Loucy (cell line): ENCODE measurements at regions not wholly inside any gene's neighbourhood (a gene's known extent, or its start where the extent isn't known, plus 50 kb on each side); places are given as distances from the start of the nearest gene placed in this dataset.

Experiments
- CTCF ChIP-seq: fragments of 200-600 bp; sonication (generic); conservative IDR thresholded peaks from 2 replicates; pipeline ENCODE4 v1.5.1; 2014; ENCODE audit warnings: mild to moderate bottlenecking, antibody characterized with exemption, low read length
- EZH2phosphoT487 ChIP-seq: fragments of 200-600 bp; IDR thresholded peaks from 2 replicates; pipeline ENCODE4 v1.6.1; 2018; ENCODE audit warnings: antibody characterized with exemption, mild to moderate bottlenecking, moderate library complexity, borderline replicate concordance

- TF ChIP-seq CTCF (no peak), EZH2phosphoT487 (no peak)
These were observed 111.1 kb upstream of the ABI3BP start for GRCh38 chr3:101104321-101104720.
